ENCODE measurements at regions not wholly inside any gene's neighbourhood (a gene's known extent, or its start where the extent isn't known, plus 50 kb on each side); places are given as distances from the start of the nearest gene placed in this dataset.

DNA sequence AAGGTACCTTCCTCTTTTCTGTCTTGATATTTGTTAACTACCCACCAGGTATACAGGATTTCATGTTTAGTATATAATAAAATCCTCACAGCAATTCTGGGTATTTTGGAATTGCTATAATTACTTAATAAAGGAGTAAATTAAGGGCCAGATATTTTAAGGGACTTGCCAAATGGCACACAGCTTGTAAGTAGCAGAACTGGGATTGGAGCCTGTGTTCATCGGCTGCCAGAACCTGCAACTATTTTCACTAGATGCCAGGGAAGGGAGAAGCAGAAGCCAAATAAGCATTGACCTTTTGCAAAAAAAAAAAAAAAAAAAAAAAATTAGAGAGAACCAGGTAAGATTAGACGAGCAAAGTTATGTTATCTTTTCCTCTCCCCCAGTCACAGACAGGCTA lies 683.3 kb upstream of the CADM2 start:
- no peaks in the 10 kb centered on the region for H3K4me1 ChIP-seq (ENCODE audit: control insufficient read depth in 4 of 4, insufficient read depth in 4 of 4, low read length in 3 of 4)
- no peak overlapping the region for H3K9ac ChIP-seq (ENCODE audit: low read depth in 1 of 2, low read length in 2 of 2)
- H3K9me3 ChIP-seq (ENCODE audit: control insufficient read depth in 4 of 4, low read length in 3 of 4): no peaks in the 10 kb centered on the region
- no peaks in the 10 kb centered on the region for H3K36me3 ChIP-seq (ENCODE audit: control insufficient read depth in 4 of 4, insufficient read depth in 3 of 4, low read depth in 1 of 4, low read length in 3 of 4)
- WGBS: 61% methylated on average over 2 of the region's 2 CpGs
- TF ChIP-seq FOXA1 (IDR thresholded peaks at IDR 0.05): no peak
- no peak for TF ChIP-seq RXRA (IDR thresholded peaks at IDR 0.05)
- TF ChIP-seq RAD21 (IDR thresholded peaks at IDR 0.05): no peak
- TF ChIP-seq GABPA (IDR thresholded peaks at IDR 0.05 in 1 of 2, conservative IDR thresholded peaks at IDR 0.05 in 1 of 2): no peak
- TF ChIP-seq, protein P1, sequence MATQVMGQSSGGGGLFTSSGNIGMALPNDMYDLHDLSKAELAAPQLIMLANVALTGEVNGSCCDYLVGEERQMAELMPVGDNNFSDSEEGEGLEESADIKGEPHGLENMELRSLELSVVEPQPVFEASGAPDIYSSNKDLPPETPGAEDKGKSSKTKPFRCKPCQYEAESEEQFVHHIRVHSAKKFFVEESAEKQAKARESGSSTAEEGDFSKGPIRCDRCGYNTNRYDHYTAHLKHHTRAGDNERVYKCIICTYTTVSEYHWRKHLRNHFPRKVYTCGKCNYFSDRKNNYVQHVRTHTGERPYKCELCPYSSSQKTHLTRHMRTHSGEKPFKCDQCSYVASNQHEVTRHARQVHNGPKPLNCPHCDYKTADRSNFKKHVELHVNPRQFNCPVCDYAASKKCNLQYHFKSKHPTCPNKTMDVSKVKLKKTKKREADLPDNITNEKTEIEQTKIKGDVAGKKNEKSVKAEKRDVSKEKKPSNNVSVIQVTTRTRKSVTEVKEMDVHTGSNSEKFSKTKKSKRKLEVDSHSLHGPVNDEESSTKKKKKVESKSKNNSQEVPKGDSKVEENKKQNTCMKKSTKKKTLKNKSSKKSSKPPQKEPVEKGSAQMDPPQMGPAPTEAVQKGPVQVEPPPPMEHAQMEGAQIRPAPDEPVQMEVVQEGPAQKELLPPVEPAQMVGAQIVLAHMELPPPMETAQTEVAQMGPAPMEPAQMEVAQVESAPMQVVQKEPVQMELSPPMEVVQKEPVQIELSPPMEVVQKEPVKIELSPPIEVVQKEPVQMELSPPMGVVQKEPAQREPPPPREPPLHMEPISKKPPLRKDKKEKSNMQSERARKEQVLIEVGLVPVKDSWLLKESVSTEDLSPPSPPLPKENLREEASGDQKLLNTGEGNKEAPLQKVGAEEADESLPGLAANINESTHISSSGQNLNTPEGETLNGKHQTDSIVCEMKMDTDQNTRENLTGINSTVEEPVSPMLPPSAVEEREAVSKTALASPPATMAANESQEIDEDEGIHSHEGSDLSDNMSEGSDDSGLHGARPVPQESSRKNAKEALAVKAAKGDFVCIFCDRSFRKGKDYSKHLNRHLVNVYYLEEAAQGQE (IDR thresholded peaks at IDR 0.05): no peak
- DNase-seq (ENCODE audit: low spot score): no peak
- H3K4me3 ChIP-seq (ENCODE audit: low read depth in 1 of 3, low read length in 3 of 3): no peak overlapping the region
- no peaks in the 10 kb centered on the region for H3K27me3 ChIP-seq (ENCODE audit: control insufficient read depth in 4 of 4, insufficient read depth in 4 of 4, low read length in 3 of 4)
- H3K27ac ChIP-seq (ENCODE audit: low read depth in 1 of 2, low read length in 2 of 2): no peak overlapping the region

DNA sequence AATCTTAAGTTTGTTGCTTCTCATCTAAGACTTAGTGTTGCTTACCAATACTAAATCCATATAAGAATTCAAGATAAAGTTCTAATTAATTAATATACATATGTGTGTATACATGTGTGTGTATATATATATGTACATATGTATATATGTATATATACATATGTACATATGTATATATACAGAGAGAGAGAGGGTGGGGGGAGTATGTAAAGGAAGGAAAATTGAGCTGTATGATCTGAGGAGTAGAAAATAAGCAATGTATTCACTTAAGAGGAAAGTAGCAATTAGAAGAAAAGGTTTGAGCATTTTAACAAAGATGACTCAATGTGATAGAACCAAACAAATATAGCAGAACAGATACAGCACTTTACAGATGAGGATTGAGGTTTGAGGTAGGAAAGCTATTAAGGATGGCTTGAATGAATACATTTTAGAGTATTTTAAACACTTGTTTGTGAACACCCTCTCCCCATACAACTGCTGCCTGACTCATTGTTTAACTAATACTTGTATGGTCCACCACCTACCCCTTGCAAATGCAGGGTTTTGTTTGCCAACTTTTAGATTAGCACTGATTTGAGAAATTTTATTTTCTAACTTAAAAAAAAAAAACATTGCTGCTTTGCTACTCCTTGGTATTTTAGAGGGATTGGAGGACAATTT lies 681.1 kb upstream of the CADM2 start:
- no peak overlapping the region for H3K4me3 ChIP-seq (ENCODE audit: low read depth in 1 of 3, low read length in 3 of 3)
- TF ChIP-seq SP1 (IDR thresholded peaks at IDR 0.05) (no peak), HNF4A (conservative IDR thresholded peaks at IDR 0.05) (no peak)

DNA sequence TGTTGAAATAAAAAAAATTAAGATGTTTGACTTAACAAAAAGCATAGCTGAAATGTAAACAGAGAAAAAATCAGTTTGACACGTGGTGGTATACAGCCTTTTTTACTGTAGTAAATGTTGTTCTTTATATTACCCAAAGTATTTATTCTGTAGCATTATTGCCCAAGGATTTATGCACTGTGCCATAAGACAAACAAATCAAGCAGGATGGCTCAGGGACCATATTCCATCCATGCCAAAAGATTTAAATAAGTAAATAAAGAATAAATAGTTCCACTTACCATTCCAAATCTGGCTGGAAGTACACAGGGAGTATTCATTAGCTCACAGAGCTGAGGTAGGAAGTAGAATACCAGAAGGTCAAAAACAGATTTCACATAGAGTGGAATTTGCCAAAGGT lies 666.7 kb upstream of the CADM2 start:
- Histone ChIP-seq H3K36me3 (ENCODE audit: control insufficient read depth in 4 of 4, insufficient read depth in 3 of 4, low read depth in 1 of 4, low read length in 3 of 4) (no peaks in the 10 kb centered on the region), H3K9ac (ENCODE audit: low read depth in 1 of 2, low read length in 2 of 2) (no peak overlapping the region), H3K9me3 (ENCODE audit: control insufficient read depth in 4 of 4, low read length in 3 of 4) (no peaks in the 10 kb centered on the region), H3K27me3 (ENCODE audit: control insufficient read depth in 4 of 4, insufficient read depth in 4 of 4, low read length in 3 of 4) (no peaks in the 10 kb centered on the region), H3K4me1 (ENCODE audit: control insufficient read depth in 4 of 4, insufficient read depth in 4 of 4, low read length in 3 of 4) (no peaks in the 10 kb centered on the region), H3K27ac (ENCODE audit: low read depth in 1 of 2, low read length in 2 of 2) (no peak overlapping the region), H3K4me3 (ENCODE audit: low read depth in 1 of 3, low read length in 3 of 3) (no peak overlapping the region)
- 21% methylated on average over 1 of the region's 1 CpG for WGBS
- no peak for DNase-seq (ENCODE audit: low spot score)
- no peak for TF ChIP-seq GABPA (IDR thresholded peaks at IDR 0.05 in 1 of 2, conservative IDR thresholded peaks at IDR 0.05 in 1 of 2)
- TF ChIP-seq NR2F2 (IDR thresholded peaks at IDR 0.05): no peak
- TF ChIP-seq, protein P2, sequence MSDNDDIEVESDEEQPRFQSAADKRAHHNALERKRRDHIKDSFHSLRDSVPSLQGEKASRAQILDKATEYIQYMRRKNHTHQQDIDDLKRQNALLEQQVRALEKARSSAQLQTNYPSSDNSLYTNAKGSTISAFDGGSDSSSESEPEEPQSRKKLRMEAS (IDR thresholded peaks at IDR 0.05): no peak
- TF ChIP-seq FOXA1 (IDR thresholded peaks at IDR 0.05): no peak
- no peak for TF ChIP-seq RAD21 (IDR thresholded peaks at IDR 0.05)
- TF ChIP-seq EGR1 (IDR thresholded peaks at IDR 0.05; ENCODE audit: low read depth in 2 of 2): no peak
- TF ChIP-seq, protein P1 (IDR thresholded peaks at IDR 0.05): no peak
- no peak for TF ChIP-seq SP1 (IDR thresholded peaks at IDR 0.05)
- no peak for TF ChIP-seq HNF4G (IDR thresholded peaks at IDR 0.05)
- TF ChIP-seq, protein P3, sequence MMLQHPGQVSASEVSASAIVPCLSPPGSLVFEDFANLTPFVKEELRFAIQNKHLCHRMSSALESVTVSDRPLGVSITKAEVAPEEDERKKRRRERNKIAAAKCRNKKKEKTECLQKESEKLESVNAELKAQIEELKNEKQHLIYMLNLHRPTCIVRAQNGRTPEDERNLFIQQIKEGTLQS (IDR thresholded peaks at IDR 0.05): no peak
- no peak for TF ChIP-seq YY1 (IDR thresholded peaks at IDR 0.05)
- no peak for TF ChIP-seq HNF4A (conservative IDR thresholded peaks at IDR 0.05)
- no peak for TF ChIP-seq RXRA (IDR thresholded peaks at IDR 0.05)
- TF ChIP-seq, protein P4, sequence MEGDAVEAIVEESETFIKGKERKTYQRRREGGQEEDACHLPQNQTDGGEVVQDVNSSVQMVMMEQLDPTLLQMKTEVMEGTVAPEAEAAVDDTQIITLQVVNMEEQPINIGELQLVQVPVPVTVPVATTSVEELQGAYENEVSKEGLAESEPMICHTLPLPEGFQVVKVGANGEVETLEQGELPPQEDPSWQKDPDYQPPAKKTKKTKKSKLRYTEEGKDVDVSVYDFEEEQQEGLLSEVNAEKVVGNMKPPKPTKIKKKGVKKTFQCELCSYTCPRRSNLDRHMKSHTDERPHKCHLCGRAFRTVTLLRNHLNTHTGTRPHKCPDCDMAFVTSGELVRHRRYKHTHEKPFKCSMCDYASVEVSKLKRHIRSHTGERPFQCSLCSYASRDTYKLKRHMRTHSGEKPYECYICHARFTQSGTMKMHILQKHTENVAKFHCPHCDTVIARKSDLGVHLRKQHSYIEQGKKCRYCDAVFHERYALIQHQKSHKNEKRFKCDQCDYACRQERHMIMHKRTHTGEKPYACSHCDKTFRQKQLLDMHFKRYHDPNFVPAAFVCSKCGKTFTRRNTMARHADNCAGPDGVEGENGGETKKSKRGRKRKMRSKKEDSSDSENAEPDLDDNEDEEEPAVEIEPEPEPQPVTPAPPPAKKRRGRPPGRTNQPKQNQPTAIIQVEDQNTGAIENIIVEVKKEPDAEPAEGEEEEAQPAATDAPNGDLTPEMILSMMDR (IDR thresholded peaks at IDR 0.05; ENCODE audit: low read depth, low read length, missing input control): no peak
- no peak for TF ChIP-seq TAF1 (conservative IDR thresholded peaks at IDR 0.05)
- TF ChIP-seq, protein P5, sequence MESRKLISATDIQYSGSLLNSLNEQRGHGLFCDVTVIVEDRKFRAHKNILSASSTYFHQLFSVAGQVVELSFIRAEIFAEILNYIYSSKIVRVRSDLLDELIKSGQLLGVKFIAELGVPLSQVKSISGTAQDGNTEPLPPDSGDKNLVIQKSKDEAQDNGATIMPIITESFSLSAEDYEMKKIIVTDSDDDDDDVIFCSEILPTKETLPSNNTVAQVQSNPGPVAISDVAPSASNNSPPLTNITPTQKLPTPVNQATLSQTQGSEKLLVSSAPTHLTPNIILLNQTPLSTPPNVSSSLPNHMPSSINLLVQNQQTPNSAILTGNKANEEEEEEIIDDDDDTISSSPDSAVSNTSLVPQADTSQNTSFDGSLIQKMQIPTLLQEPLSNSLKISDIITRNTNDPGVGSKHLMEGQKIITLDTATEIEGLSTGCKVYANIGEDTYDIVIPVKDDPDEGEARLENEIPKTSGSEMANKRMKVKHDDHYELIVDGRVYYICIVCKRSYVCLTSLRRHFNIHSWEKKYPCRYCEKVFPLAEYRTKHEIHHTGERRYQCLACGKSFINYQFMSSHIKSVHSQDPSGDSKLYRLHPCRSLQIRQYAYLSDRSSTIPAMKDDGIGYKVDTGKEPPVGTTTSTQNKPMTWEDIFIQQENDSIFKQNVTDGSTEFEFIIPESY (IDR thresholded peaks at IDR 0.05): no peak

More for the DNA sequence above, 681.1 kb upstream of the CADM2 start:
- Histone ChIP-seq H3K27ac (ENCODE audit: low read depth in 1 of 2, low read length in 2 of 2) (no peak overlapping the region), H3K9me3 (ENCODE audit: control insufficient read depth in 4 of 4, low read length in 3 of 4) (no peaks in the 10 kb centered on the region), H3K27me3 (ENCODE audit: control insufficient read depth in 4 of 4, insufficient read depth in 4 of 4, low read length in 3 of 4) (no peaks in the 10 kb centered on the region), H3K9ac (ENCODE audit: low read depth in 1 of 2, low read length in 2 of 2) (no peak overlapping the region), H3K36me3 (ENCODE audit: control insufficient read depth in 4 of 4, insufficient read depth in 3 of 4, low read depth in 1 of 4, low read length in 3 of 4) (no peaks in the 10 kb centered on the region), H3K4me1 (ENCODE audit: control insufficient read depth in 4 of 4, insufficient read depth in 4 of 4, low read length in 3 of 4) (no peaks in the 10 kb centered on the region)
- DNase-seq (ENCODE audit: low spot score): no peak

Data from liver (tissue), 8 donors.